ENCODE measurements at regions not wholly inside any gene's neighbourhood (a gene's known extent, or its start where the extent isn't known, plus 50 kb on each side); places are given as distances from the start of the nearest gene placed in this dataset.

- H3K36me3 ChIP-seq: no peaks in the 10 kb centered on the region
- no peak for TF ChIP-seq CTCF (IDR thresholded peaks at IDR 0.05; ENCODE audit: low read depth, low read length)
- H3K27ac ChIP-seq: no peak overlapping the region
- H3K9me3 ChIP-seq (ENCODE audit: severe bottlenecking): no peaks in the 10 kb centered on the region
- H3K4me3 ChIP-seq (ENCODE audit: low read depth, low read length): no peak overlapping the region
- no peak for DNase-seq
- H3K27me3 ChIP-seq (ENCODE audit: insufficient read depth, low read depth, severe bottlenecking): no peaks in the 10 kb centered on the region
These were observed 166.8 kb upstream of the CST7 start for GRCh38 chr20:24782301-24782700.

GRCh38 chr20:24782801-24783630 lies 166.1 kb upstream of the CST7 start:
- Histone ChIP-seq H3K36me3 (no peaks in the 10 kb centered on the region), H3K9me3 (ENCODE audit: severe bottlenecking) (no peaks in the 10 kb centered on the region), H3K4me3 (ENCODE audit: low read depth, low read length) (no peak overlapping the region), H3K27me3 (ENCODE audit: insufficient read depth, low read depth, severe bottlenecking) (no peaks in the 10 kb centered on the region), H3K27ac (no peak overlapping the region)
- TF ChIP-seq CTCF (IDR thresholded peaks at IDR 0.05; ENCODE audit: low read depth, low read length): peak; percentile 89
- DNase-seq: peak; percentile 80

GRCh38 chr20:24783631-24784492 lies 165.2 kb upstream of the CST7 start:
- H3K4me3 ChIP-seq (ENCODE audit: low read depth, low read length): no peak overlapping the region
- TF ChIP-seq CTCF (IDR thresholded peaks at IDR 0.05; ENCODE audit: low read depth, low read length): peak; percentile 85
- no peaks in the 10 kb centered on the region for H3K9me3 ChIP-seq (ENCODE audit: severe bottlenecking)
- DNase-seq: peak; percentile 68
- H3K27me3 ChIP-seq (ENCODE audit: insufficient read depth, low read depth, severe bottlenecking): no peaks in the 10 kb centered on the region
- H3K27ac ChIP-seq: no peak overlapping the region
- H3K36me3 ChIP-seq: no peaks in the 10 kb centered on the region

GRCh38 chr20:24784607-24785006 lies 164.5 kb upstream of the CST7 start:
- H3K27ac ChIP-seq: no peak overlapping the region
- H3K36me3 ChIP-seq: no peaks in the 10 kb centered on the region
- H3K9me3 ChIP-seq (ENCODE audit: severe bottlenecking): no peaks in the 10 kb centered on the region
- no peak for TF ChIP-seq CTCF (IDR thresholded peaks at IDR 0.05; ENCODE audit: low read depth, low read length)
- no peak for DNase-seq
- no peaks in the 10 kb centered on the region for H3K27me3 ChIP-seq (ENCODE audit: insufficient read depth, low read depth, severe bottlenecking)
- no peak overlapping the region for H3K4me3 ChIP-seq (ENCODE audit: low read depth, low read length)

- DNase-seq: no peak
- Histone ChIP-seq H3K27ac (no peak overlapping the region), H3K36me3 (no peaks in the 10 kb centered on the region), H3K9me3 (ENCODE audit: severe bottlenecking) (no peaks in the 10 kb centered on the region), H3K4me3 (ENCODE audit: low read depth, low read length) (no peak overlapping the region), H3K27me3 (ENCODE audit: insufficient read depth, low read depth, severe bottlenecking) (no peaks in the 10 kb centered on the region)
- TF ChIP-seq CTCF (IDR thresholded peaks at IDR 0.05; ENCODE audit: low read depth, low read length): no peak
These were observed 163.6 kb upstream of the CST7 start for GRCh38 chr20:24785141-24786110.

Data from WERI-Rb-1 (cell line).